GM13976 (cell line): ENCODE measurements at regions not wholly inside any gene's neighbourhood (a gene's known extent, or its start where the extent isn't known, plus 50 kb on each side); places are given as distances from the start of the nearest gene placed in this dataset.

Experiments
- DNase-seq: peaks from one replicate; pipeline ENCODE4 v3.0.0; 2012; ENCODE audit warnings: low spot score
- CTCF ChIP-seq: IDR thresholded peaks from 2 replicates; pipeline ENCODE4 v1.5.1; 2012; ENCODE audit warnings: borderline replicate concordance, mild to moderate bottlenecking; ENCODE audit not compliant: insufficient read depth; ENCODE audit errors: extremely low read depth, missing control alignments, control extremely low read depth
- in situ Hi-C: fragments of 300-500 bp; cut with MboI; formaldehyde crosslinking; loops from one replicate; pipeline ENCODE4 v1.12.0; 2022; ENCODE audit warnings: low sequenced_read_pairs, mixed read lengths, inconsistent platforms; ENCODE audit not compliant: unreplicated experiment

DNA sequence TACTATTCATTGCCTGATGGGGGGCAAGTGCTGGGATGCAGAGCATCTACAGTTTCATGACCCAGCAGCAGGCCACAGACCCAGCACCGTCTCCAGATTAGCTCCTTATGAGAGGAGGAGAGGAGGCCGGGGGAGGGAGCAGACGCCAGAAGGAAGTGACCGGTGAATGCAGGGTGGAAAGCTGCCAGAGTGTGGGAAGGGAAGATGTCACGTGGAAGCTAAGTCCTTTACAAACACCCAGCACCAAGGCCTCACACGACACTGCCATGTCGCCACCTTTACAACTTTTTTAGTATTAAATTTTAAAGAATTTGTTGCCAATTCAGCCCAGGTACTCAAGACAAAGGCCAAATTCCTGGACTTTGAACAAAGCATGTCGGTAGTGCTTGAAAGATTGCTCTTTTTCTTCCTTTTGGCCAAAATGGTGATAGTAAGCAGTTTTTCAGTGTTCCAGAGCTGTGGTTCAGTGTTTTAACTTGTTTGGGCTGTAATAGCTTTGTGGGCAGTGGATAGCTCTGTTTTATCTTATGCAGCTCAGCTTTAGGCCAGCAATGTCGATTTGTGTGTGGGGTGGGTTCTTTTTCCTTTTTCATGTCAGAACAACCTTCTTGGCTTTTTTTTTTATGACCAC, 58.2 kb downstream of the ZBTB38 start:
- in situ Hi-C loops, result no loop called here
- no peak for DNase-seq
- TF ChIP-seq CTCF, result no peak

DNA sequence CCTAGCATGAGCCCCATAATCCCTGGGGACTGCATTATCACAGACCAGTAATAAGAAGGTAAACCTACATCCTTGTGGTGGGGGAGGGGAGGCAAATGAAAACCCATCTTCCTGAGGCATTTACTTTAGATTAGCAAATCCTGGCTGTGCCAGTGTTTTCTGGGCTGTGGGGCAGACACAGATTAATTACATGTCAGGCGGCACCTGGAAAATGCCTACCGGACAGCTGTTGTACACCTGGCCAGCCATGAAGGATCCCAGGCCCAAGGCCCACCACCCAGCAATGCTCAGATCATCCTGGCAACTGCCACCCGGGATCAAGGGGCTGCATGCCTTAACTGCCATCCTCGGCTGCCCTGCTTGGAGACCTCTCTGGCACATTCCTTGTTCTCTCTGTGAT, 59.1 kb upstream of the RASA2 start:
- in situ Hi-C loops, result no loop called here
- DNase-seq, result no peak
- TF ChIP-seq CTCF, result no peak

GRCh38 chr3:141429371-141430035, 57.3 kb upstream of the RASA2 start:
- in situ Hi-C loops, result no loop called here
- TF ChIP-seq CTCF, result no peak
- DNase-seq, result no peak

DNA sequence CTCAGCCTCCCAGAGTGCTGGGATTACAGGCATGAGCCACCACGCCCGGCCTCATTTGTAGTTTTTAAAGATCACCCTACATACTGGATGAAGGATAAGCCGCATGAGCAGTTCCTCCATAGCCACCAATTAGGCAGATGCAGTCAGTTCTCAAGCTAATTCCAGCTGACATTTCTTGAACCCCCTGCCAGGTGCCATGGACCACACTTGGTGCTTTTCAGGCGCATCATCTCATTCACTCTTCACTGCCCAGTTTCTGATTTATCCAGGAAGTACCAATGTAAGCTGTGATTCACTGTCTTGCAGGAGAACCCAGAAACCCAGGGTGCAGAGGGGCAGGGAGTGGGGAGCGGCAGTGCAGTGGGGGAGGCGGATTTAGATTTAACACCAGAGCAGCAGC, 56.5 kb upstream of the RASA2 start:
- in situ Hi-C loops, result no loop called here
- no peak for TF ChIP-seq CTCF
- DNase-seq, result no peak

GRCh38 chr3:141431411-141432378, 55.1 kb upstream of the RASA2 start:
- in situ Hi-C loops, result no loop called here
- no peak for DNase-seq
- TF ChIP-seq CTCF, result no peak

GRCh38 chr3:141432904-141433303, 53.9 kb upstream of the RASA2 start:
- no peak for TF ChIP-seq CTCF
- no peak for DNase-seq
- in situ Hi-C loops, result no loop called here
